A204.1 (cell line): ENCODE measurements at regions not wholly inside any gene's neighbourhood (a gene's known extent, or its start where the extent isn't known, plus 50 kb on each side); places are given as distances from the start of the nearest gene placed in this dataset.
A peak's percentile ranks its signal among the peaks of the same experiment; 100 is the strongest.
"Not testable (repeated sequence)": the region's sequence is repeated elsewhere in the genome, so short reads cannot be mapped to it uniquely, and the experiment has no call there.

Experiments used
- FAIRE-seq: peaks from 2 replicates; lab custom pipeline; 2012; peaks lifted over from hg19 to GRCh38; lab: Jason Lieb, UNC

DNA sequence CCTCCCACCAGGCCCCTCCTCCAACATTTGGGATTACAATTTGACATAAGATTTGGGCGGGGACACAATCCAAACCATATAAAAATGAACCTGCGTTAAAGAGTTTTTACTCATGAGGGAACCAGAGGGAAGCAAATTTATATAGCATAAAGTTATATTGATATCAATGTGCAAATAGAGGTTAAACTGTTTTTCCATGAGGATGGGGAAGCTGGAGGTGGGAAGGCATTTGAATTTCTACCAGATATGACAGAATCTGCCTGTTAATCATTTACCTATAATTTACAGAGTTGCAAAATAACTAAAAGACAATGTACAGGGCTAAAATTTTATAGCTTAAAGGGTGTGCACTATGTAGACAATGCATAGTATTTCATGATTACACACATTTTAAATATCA is 322.0 kb upstream of the FKBP1C start:
- FAIRE-seq: no peak

DNA sequence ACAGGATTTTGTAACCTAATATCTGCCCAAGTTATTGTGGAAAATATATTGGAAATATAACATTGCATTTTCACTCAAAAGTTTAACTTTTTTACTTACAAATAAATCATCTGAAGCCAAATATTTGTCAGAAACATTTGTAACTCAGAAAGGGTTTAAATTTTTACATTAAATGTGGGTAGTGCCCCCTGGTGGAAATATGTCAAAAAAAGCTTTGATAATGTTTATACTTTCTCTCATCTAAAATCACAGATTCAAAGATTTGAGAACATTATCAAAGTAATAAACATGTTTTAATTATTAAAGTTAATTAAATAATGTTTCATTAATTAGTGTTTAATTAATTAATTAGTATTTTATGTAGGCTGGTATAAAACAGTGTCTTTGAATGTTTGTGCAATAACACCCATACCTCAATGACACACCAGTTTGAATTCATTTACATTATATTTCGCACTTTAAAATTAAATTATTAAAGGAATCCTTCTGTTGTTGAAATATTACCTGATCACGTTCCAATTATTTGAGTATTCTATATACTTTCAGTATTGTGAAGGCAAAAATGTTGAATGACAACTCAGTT is 320.1 kb upstream of the FKBP1C start:
- FAIRE-seq: peak; percentile 99

DNA sequence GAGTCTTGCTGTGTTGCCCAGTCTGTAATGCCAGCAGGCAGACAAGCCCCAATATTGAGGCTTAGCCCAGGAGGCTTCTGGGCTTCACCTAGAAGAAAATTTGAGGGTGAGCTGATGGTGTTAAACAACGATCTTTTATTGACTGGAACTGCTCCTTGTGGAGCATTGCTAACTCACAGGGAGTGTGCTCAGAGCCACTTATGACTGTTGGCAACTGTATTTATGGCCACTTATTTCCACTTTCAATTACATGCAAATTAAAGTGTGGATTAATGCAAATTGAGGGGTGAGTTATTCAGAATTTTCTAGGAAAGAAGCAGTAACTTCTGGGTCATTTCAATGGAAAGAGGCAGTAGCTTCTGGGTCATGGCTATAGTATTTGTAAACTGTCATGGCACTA is 317.2 kb upstream of the FKBP1C start:
- no peak for FAIRE-seq

DNA sequence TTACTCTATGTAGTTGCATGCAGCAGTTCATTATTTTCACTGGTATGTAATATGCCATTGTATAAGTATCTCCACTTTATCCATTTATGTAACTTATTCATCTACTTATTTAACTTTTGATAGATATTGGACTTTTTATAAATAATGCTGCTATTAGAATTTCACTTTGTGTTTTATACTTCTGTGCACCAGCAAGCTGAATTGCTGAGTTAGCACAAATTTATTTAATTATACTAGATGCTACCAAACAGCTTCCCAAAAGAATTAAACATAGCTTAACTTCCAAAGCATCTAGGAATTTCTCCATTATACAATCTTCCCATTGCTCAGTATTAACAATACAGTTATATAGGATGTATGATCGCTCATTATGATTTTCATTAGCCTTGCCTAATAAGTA is 308.0 kb upstream of the FKBP1C start:
- no peak for FAIRE-seq

DNA sequence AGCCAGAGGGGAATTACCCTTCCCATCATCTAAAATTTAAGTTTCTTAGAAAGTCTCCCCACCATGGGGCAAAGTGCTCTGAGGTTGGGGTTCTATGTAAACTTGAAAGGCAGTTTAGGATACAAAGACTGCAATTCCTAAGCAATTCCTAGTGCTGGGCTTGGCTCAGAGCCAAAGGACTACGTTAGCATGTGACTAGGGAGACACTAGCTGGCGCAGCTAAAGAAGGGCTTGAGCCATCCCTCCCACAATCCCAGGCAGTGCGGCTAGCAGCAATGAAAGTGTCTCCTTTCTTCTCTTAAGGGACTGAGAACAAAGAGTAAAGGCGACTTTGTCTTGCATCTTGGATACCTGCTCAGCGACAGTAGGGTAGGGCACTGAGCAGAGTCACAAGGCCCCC is 306.6 kb upstream of the FKBP1C start:
- FAIRE-seq: no peak

DNA sequence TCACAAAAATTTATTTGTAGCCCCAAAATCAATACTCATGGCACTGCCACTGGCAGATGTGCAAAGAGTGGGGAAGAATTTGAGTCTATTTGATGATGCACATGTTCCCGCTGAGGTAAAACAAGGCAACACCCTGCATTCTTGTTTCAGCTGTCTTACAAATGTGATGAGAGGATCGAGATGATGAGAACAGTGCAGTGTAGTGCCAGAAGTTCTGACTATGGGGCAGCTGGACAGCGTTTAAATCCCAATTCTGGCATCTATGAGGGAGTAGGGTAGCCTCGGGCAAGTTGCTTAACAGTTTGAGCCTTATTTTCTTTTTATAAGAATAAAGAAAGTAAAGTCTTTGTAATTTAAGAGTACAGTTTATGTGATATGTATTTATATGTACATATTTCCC is 296.7 kb upstream of the FKBP1C start:
- no peak for FAIRE-seq

DNA sequence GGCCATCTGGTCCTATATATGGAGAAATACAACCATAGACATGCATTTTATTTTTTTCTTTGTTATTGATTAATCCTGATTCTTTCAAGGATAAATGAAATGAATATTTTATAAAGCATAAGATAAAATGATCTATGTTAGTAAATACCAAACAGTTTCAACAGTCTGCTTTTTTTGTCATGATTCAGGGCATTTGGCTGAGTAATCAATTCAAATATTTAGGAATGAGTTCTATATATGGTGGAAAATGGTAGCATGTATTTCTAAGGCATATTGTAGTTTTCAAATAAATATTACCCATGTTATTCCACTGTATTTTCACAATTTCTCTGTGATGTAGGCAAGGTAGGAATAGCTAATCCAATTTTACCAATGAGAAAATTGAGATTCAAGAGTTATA is 287.5 kb upstream of the FKBP1C start:
- no peak for FAIRE-seq

DNA sequence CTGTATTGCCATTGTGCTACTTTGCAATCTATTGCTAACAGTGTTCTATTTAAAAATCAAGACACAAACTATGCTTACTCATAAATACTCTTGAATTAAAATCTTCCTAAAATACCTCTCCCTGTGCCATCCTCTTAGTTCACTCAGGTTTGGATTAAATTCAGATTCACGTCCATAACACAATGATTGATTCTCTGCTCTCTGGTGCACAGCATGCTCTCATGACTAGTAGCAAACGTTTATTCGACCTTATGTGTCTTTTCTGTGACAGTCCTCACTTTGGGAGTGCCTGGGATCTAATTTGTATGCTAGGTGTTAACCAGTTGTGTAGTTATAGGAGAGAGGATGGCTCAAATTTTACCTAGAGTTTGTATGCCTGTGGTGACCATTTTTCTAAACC is 270.4 kb upstream of the FKBP1C start:
- no peak for FAIRE-seq

DNA sequence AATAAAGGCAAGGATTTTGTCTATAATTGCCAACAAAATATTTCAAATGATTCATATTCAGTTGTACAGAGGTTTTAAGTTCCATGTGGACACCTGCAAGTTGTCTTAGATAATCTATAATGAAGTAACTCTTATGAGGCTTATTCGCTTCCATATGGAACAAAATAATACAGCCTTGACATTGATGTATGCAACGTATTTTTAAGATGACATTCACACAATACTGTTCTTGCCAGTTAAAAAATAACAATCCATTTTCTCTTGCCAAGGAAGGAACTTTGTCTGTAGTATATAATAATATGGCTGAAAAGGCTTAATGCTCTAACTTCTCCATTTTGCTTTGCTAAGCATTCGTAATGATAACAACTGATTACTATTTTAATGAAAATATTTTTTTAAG is 269.3 kb upstream of the FKBP1C start:
- FAIRE-seq: no peak

DNA sequence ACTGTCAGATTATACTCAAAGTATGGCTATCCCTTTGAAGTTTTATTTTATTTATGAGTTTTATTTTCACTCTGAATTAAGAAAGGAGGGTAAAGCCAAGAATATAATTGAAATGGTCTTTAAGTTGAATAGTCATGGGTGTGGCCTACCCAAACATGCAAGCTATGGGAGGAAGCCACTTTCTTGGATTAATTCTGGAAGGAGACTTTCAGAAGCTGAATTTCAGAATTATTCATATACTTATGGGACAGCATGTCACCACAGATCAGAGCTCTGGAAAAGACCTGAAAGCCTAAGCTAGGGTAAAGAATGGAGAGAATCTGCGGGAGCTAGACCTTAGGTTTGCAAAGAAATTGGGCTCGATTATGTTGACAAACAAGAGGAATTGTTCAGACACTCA is 242.4 kb upstream of the FKBP1C start:
- FAIRE-seq: no peak

DNA sequence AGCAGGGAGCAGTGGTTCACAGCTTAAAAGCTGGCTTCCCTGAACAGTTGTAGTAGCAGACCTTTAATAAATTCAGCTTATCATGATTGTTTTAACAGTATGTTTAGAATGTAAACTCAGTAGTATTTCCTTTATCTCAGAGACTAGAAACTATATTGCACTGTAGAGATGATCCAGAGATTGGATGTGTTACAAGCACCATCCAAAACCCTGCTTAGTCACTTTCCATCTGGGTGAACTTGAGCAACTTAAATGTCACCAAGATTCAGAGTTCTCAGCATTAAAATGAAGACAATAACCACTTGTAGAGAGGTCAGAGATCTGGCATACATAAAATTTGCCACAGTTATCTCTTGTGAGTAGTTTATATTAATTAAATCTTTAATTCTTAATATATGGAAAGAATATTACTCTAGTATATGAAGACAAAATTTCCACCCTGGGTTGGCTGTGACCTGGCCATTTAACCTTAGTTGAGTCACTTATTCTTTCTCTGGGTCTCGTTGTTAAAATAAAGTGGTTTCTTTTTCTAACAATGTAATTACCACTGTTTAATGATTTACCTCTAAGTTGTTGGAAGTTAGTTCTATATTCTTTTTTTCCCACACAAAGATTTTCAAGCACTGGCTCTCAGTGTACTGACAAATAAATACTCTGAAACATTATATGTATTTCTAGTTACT is 239.2 kb upstream of the FKBP1C start:
- no peak for FAIRE-seq

DNA sequence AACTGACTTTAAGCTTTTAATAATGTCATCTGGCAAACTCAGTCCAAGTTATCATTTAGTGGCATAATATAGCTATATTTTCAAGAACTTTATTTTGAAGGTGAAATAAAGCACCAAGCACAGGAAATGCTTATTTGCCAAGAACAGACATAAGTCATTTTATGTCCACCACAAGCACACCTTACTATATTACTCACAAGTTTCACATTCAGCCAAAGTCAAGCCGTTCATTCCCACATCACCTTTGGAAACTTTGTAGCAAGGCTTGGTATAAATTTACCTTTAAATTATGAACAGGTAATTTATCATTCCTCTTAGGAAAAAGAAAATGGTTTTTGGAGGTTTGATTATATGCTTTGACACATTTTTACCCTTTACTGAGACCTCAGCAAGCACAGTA is 236.8 kb upstream of the FKBP1C start:
- FAIRE-seq: no peak

DNA sequence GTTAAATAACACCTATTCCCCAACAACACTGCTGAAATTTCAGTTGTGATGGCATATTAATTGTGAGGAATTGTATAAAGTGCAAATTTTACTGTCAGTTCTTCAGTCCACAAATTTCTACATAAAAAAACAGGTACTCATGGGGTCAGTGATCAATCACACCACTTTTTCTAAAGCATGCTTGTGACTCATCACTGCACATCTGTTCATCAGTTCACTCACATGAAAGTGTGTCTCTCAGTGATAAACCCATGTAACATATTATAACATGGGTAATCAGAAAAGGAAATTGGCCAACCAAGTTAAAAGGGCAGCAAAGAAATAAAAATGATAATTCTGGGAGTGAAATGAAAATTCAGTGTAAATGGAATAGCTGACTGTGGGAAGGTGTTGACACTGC is 234.7 kb upstream of the FKBP1C start:
- FAIRE-seq: no peak

DNA sequence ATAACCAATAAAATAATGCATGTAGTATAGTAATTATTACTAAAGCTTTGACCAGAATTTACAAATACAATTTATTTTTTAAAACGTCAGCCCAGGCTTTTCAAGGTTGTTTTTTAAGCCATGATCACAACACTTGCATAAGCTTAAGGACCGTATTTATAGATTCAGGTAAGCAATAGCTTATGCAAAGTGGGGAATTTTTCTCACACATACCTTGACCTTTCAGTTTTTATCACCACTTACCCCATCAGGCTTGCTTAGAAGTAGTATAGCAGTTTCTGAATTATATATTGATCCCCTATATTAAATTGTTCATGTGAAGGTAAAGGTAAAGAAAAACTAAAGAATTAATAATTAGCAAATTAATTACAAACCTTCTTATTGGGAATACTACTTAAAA is 232.3 kb upstream of the FKBP1C start:
- FAIRE-seq: no peak

DNA sequence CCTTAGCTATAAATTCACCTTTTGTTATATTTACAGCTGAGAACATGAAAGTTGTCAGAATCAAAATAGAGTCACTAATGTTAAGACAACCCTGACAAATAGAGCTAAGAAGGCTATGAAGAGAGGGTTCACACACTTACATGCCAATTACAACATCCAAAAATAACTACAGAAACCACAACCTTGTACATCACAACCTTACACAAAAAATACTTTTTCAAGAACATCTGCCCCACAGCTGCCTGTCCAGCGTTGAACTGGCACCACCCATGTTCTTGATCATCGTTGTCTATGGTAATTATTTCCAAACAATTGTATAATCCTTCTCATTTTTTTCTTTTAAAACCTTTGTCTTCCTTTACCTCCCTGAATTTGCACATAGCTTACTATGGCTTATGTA is 231.2 kb upstream of the FKBP1C start:
- FAIRE-seq: no peak

DNA sequence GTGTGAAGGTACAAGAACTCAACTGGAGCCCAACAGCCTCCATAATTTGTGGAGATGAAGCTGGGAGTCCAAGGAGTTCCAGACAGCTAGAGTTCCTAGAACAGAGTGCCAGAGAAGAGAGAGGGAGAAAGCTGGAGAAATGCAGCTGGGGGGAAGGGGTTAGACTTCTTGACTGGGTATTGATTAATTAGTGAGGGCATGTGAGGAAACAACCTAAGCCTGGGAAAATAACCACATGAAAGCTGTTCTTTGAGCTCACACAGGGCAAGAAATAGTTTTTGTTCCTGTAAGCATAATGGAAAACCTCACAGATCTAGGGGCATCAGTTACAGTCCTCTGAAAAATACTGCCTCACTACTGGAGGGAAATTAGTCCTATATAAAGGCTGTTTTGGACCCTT is 230.5 kb upstream of the FKBP1C start:
- no peak for FAIRE-seq

DNA sequence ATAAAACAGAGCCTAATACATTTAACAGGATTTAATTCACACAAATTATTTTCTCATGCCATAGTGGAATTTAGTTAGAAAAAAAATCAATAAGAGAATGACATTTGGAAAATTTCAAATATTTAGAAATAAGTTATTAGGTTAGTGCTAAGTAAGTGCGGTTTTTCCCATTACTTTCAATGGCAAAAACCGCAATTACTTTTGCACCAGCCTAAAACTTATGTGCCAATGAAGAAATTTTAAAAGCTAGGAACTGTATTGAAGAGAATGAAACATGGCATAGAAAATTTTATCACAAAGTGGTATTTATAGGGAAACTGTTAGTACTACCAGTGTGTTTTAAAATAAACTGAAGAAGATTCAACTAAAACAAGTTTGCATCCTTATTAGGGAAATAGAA is 228.3 kb upstream of the FKBP1C start:
- no peak for FAIRE-seq

DNA sequence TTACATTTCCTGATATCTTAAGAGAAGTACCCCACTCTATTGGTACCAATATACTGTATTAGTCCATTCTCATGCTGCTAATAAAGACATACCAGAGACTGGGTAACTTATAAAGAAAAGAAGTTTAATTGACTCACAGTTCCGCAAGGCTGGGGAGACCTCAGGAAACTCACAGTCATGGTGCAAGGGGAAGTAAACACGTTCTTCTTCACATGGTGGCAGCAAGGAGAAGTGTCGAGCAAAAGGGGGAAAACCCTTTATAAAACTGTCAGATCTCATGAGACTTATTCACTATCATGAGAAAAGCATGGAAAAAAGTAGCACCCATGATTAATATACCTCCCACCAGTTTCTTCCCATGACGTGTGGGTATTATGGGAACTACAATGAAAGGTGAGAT is 219.6 kb upstream of the FKBP1C start:
- not testable (repeated sequence) for FAIRE-seq

DNA sequence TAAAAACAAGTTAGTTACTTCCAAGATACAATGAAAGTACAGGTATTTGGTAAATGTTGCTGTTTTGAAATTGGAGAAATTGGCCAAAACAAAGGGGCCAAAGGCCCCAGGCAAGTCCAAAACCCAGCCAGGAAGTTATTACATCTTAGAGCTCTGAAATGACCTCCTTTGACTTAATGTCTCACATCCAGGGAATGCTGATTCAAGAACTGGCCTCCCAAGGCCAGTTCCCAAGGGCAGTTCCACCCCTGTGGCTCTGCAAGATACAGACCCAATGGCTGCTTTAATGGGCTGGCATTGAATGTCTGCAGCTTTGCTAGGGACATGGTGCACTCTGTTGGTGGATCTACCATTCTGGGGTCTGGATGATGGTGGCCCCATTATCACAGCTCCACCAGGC is 217.3 kb upstream of the FKBP1C start:
- no peak for FAIRE-seq

DNA sequence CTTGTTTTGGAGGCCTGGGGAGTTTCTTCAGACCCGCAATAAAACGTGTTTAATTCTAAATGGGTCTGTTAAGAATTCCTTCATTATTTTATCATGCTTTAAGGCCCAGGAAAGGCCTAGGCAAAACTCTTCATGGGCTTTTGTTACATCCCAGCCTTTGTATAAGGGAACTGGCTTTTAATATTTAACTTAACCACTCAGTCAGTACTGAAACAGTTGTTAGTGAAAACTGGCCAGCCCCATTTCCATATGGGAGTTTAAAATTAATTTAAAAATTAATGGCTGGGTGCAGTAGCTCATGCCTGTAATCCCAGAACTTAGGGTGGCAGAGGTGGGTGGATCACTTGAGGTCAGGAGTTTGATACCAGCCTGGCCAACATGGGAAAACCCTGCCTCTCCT is 213.2 kb upstream of the FKBP1C start:
- no peak for FAIRE-seq

DNA sequence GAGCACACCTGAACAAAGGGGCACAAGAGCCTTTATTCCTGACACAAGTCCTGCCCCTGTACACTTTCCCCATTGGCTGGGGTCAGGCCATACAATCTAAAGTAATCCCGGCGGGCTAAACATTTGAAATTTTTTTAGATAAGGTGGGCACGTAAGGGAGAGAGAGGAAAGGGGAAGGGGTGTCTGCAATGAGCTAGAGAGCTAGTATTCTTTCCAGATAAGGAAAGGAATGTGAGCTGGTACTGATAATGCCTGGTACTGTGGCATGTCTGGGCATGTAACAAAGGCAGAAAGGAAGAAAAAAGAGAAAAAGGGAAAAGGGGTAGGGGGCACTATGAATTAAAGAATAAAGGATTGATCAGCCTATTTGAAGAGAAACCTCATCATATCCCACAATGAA is 212.0 kb upstream of the FKBP1C start:
- not testable (repeated sequence) for FAIRE-seq

DNA sequence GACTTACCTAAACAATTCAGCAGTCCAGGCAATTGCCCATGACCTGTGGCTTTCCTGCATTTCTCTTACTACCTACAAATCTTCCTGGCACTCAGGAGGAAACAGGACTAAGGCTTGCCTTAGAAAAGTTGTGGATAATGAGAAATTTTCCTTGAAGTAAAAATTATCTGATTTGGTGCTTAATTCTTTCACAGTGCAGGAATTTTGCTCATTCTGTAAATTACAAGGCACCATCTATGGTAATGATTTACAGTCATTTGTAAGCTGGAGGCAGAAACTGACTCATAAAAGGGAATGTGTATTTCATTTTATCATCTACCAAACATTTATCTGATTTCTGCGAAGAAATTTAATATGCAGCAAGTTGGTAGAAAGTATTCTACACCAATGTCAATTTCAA is 211.5 kb upstream of the FKBP1C start:
- no peak for FAIRE-seq

DNA sequence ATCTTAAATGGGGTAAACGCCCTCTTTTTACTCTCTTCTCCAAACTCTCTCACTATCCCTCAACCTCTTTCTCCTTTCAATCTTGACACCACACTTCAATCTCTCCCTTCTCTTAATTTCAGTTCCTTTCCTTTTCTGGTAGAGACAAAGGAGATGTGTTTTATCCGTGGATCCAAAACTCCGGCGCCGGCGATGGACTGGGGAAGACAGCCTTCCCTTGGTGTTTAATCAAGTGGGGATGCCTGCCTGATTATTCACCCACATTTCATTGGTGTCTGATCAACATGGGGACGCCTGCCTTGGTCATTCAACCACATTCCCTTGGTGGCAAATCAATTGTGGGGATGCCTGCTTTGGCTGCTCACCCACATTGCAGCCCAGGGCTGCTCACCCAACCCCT is 205.3 kb upstream of the FKBP1C start:
- FAIRE-seq: not testable (repeated sequence)

DNA sequence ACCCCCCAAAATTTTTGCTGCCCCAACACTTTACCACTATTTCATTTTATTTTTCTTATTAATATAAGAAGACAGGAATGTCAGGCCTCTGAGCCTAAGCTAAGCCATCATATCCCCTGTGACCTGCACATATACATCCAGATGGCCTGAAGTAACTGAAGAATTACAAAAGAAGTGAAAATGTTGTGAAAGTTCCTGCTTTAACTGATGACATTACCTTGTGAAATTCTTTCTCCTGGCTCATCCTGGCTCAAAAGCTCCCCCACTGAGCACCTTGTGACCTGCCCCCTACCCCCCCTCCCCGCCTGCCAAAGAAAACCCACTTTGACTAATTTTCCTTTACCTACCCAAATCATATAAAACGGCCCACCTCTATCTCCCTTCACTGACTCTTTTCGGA is 200.3 kb upstream of the FKBP1C start:
- not testable (repeated sequence) for FAIRE-seq

DNA sequence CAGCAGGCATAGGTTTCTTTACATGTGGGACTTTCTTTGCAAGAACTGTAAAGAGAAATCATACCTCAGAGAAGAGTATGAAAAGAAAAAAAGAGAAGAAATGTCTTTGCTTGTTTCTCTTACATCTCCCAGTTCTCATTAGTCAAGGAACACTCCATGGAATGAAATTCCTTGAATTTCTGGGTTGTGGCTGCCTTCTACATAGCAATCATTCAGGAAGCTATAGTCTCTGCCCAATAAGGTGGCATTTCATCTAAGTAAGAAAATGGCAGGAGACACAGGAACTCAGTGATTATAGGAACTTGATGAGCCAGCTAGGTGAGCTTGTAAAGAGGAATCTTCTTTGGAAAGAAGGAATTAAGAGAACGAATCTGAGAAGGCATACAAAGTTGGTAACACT is 197.0 kb upstream of the FKBP1C start:
- no peak for FAIRE-seq
